ENCODE measurements at regions not wholly inside any gene's neighbourhood (a gene's known extent, or its start where the extent isn't known, plus 50 kb on each side); places are given as distances from the start of the nearest gene placed in this dataset.

DNA sequence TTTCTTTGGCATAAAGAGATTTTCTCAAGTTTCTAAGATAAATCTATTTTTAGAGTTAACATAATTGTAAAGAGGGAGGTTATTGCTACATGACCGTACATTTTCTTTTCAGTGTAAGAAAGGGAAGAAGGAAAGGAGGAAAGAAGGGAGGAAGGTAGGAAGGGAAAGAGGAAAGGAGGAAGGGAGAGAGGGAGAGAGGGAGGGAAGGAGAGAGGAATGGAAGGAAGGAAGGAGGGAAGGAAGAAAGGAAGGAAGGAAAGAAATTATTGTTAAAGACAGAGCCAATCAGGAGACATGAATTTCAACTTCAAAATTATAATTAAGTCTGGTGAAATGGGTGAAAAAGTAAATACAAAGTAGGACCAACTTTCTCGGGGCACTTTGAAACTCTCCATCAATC is 197.6 kb downstream of the SNCA start:
- H3K27ac Mint-ChIP-seq = no peak overlapping the region

DNA sequence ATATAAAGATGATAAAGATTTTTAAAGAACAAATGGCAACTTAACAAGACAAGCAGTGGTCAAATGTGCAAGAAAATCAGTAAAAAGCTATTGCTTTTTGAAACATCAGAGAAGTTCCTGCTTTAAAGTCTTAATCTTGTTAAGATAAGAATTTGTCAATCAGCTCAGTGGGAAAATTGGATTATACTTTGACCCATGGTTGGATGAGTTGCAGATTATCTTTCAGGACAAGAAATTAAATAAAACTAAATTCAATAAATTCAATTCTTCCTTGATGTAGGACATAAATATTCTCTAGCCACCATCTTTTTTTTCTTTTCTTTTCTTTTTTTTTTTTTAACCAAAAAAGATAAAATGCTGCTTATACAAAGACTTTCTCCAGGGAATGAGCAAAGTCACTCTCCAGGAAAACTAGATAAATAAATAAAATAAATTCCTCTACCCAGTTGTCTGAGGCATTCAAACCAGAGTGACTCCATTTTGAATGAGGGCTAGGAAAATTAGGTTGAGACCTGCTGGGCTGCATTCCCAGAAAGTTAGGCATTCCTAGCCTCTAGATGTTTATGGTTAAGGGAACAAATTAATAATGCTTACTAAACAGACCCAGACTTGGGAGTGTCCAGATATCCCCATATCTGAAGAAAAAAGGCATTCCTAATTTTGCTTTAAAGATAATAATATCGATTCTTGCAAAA is 211.2 kb downstream of the SNCA start:
- Mint-ChIP-seq H3K4me3 (no peak overlapping the region), H3K4me1 (peaks cover 5% of the 10 kb centered on the region), H3K36me3 (no peaks in the 10 kb centered on the region), H3K27ac (no peak overlapping the region), H3K9me3 (no peaks in the 10 kb centered on the region), H3K27me3 (ENCODE audit: low read depth) (no peaks in the 10 kb centered on the region)
- no peak for DNase-seq (ENCODE audit: low spot score in 2 of 2, unreplicated experiment in 2 of 2)
- TF ChIP-seq, protein P1, sequence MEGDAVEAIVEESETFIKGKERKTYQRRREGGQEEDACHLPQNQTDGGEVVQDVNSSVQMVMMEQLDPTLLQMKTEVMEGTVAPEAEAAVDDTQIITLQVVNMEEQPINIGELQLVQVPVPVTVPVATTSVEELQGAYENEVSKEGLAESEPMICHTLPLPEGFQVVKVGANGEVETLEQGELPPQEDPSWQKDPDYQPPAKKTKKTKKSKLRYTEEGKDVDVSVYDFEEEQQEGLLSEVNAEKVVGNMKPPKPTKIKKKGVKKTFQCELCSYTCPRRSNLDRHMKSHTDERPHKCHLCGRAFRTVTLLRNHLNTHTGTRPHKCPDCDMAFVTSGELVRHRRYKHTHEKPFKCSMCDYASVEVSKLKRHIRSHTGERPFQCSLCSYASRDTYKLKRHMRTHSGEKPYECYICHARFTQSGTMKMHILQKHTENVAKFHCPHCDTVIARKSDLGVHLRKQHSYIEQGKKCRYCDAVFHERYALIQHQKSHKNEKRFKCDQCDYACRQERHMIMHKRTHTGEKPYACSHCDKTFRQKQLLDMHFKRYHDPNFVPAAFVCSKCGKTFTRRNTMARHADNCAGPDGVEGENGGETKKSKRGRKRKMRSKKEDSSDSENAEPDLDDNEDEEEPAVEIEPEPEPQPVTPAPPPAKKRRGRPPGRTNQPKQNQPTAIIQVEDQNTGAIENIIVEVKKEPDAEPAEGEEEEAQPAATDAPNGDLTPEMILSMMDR (IDR thresholded peaks at IDR 0.05; ENCODE audit: unreplicated experiment) = no peak

More for the DNA sequence above, 197.6 kb downstream of the SNCA start:
- TF ChIP-seq, protein P1 (IDR thresholded peaks at IDR 0.05; ENCODE audit: unreplicated experiment) = no peak
- H3K9me3 Mint-ChIP-seq = no peaks in the 10 kb centered on the region
- no peaks in the 10 kb centered on the region for H3K36me3 Mint-ChIP-seq
- DNase-seq (ENCODE audit: low spot score in 2 of 2, unreplicated experiment in 2 of 2) = no peak
- H3K27me3 Mint-ChIP-seq (ENCODE audit: low read depth) = no peaks in the 10 kb centered on the region
- no peak overlapping the region for H3K4me3 Mint-ChIP-seq
- peaks cover 2% of the 10 kb centered on the region for H3K4me1 Mint-ChIP-seq

DNA sequence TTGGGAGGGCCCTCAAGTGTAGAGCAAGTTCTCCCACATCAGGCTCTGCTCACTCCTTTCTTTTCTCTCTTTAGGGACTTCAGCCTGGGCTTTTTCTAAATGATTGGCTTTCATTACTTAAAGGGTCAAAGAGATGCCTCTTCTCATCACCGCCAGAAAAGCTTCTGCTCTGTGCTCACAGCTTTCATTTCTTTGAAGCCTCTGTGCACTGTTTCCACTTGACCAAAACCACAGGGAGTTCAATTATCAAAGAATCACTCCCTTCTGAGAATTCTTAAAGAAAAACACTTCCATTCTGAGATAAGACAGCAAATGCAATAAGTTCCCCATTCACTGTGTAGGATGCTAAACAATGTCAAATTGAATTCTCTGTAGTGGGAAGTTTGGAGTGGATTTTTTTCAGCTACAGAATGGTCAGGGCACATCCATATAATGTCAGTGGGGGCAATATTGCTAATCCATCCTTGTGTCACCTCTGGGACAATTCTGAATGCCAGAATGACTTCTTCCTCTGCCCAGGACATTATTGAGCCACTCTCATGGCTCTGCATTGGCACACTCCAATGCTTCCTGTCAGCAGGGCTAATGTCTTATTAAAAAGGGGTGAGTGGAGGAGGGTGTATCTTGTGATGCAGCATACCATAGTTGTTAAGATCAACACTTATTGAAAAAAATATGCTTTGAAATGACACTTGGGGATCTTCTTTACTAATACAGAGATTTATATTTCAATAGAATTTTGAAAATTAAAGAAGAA is 217.6 kb downstream of the SNCA start:
- no peak overlapping the region for H3K4me3 Mint-ChIP-seq
- peaks cover 6% of the 10 kb centered on the region for H3K4me1 Mint-ChIP-seq
- H3K36me3 Mint-ChIP-seq = no peaks in the 10 kb centered on the region
- H3K27me3 Mint-ChIP-seq (ENCODE audit: low read depth) = no peaks in the 10 kb centered on the region
- TF ChIP-seq, protein P1 (IDR thresholded peaks at IDR 0.05; ENCODE audit: unreplicated experiment) = no peak
- DNase-seq (ENCODE audit: low spot score in 2 of 2, unreplicated experiment in 2 of 2) = no peak
- H3K27ac Mint-ChIP-seq = no peak overlapping the region
- no peaks in the 10 kb centered on the region for H3K9me3 Mint-ChIP-seq

DNA sequence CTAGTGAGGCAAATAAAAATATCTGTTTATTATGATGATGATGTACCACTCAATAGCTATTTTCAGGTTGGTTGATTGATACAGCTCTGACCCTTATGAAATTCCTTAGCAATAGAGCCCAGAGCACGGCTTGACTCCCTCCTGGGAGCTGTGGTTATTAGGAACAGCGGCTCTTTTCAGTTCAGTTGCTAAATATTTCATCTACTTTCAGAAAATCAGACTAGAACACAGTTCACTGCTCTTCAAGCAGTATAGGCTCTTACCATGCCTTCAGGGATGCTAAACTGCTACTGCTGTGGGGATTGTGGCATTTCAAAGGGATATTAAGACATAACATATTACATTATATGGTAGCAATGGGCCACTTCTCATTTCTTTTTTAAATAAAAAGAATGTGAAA is 218.8 kb downstream of the SNCA start:
- Mint-ChIP-seq H3K27me3 (ENCODE audit: low read depth) (no peaks in the 10 kb centered on the region), H3K9me3 (peaks cover 5% of the 10 kb centered on the region), H3K4me3 (no peak overlapping the region), H3K36me3 (no peaks in the 10 kb centered on the region), H3K4me1 (peaks cover 6% of the 10 kb centered on the region), H3K27ac (no peak overlapping the region)
- no peak for DNase-seq (ENCODE audit: low spot score in 2 of 2, unreplicated experiment in 2 of 2)
- TF ChIP-seq, protein P1 (IDR thresholded peaks at IDR 0.05; ENCODE audit: unreplicated experiment) = no peak

DNA sequence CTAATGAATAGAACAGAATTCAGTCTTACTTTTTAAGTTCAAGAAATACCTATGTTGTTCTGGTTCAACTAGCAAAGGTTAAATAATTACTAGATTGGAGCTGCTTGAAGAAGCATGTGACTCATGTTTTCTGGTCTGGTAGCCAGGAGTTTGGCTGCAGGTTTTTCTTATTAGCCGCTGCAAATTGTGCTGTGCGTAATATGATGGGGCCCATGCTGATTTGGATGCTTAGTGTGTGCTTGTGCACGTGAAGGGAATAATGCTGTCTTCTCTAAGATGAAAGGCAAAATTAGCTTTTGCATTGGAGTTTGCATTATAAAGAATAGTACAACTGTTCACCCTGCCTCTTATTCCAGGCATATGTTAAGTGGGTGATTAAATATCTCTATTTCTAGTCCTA is 219.6 kb downstream of the SNCA start:
- Mint-ChIP-seq H3K27me3 (ENCODE audit: low read depth) (no peaks in the 10 kb centered on the region), H3K4me3 (no peak overlapping the region), H3K4me1 (peaks cover 6% of the 10 kb centered on the region), H3K9me3 (peaks cover 12% of the 10 kb centered on the region), H3K27ac (no peak overlapping the region), H3K36me3 (no peaks in the 10 kb centered on the region)
- TF ChIP-seq, protein P1 (IDR thresholded peaks at IDR 0.05; ENCODE audit: unreplicated experiment) = no peak
- no peak for DNase-seq (ENCODE audit: low spot score in 2 of 2, unreplicated experiment in 2 of 2)

Data from mesothelial cell of epicardium (in vitro differentiated cells).